Uterus (tissue), 2 donors: ENCODE measurements at regions not wholly inside any gene's neighbourhood (a gene's known extent, or its start where the extent isn't known, plus 50 kb on each side); places are given as distances from the start of the nearest gene placed in this dataset.

Experiments
- CTCF ChIP-seq, 4 experiments: fragments of 200-600 bp in 2 of 4; fragments of 450-650 bp in 2 of 4; sonication (generic) in 2 of 4; IDR thresholded peaks; one replicate each; pipeline ENCODE4 v1.5.1; 2016 to 2019; ENCODE audit warnings: antibody characterized with exemption in 4 of 4, mild to moderate bottlenecking in 2 of 4, moderate library complexity in 1 of 4
- POLR2A ChIP-seq, 2 donors: fragments of 450-650 bp; IDR thresholded peaks; one replicate each; pipeline ENCODE4 v1.6.1; 2016; ENCODE audit warnings: antibody characterized with exemption in 2 of 2, mild to moderate bottlenecking in 1 of 2, moderate library complexity in 1 of 2

GRCh38 chr4:147244786-147245185, 236.1 kb upstream of the EDNRA start:
- no peak for TF ChIP-seq CTCF (IDR thresholded peaks at IDR 0.05)
- no peak for TF ChIP-seq POLR2A (IDR thresholded peaks at IDR 0.05)
